GM18511 (cell line): ENCODE measurements at regions not wholly inside any gene's neighbourhood (a gene's known extent, or its start where the extent isn't known, plus 50 kb on each side); places are given as distances from the start of the nearest gene placed in this dataset.

ENCODE experiments used
- ATAC-seq: cut with Tn5 transposase; IDR thresholded peaks from one replicate; pipeline ENCODE4 v1.9.1; 2021; ENCODE audit warnings: mild to moderate bottlenecking, moderate library complexity; ENCODE audit not compliant: unreplicated experiment

DNA sequence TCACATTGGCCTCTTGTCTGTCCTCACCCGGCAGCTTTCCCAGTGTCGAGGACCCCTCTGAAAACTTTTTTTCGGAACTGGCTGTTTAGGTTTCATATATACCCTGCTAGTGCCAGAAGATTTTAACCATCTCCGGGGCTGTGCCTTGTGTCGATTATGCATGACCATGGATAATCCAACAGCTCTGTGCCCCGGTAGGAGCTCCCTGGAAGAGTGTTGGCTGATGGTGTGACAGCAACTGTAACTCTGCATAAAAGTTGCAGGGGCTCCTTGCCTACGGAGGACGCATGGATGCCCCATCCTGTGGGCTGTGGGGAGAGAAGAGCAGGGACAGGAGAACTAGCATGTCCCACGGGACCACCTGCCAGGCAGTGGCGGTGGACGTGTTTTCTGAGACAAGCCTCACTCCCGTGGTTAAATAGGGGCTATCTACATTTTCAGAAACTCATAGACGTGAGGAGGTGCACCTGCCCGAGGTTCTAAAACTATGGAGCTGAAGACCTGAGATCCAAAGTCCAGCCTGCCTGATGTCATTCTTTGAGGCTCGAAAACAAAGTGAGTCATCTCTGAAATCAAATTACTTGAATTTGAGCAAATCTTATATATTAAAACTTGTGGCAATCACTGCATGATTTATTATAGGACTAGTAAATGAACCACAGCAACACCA is 437.2 kb upstream of the HS6ST1 start:
- ATAC-seq = no peak

DNA sequence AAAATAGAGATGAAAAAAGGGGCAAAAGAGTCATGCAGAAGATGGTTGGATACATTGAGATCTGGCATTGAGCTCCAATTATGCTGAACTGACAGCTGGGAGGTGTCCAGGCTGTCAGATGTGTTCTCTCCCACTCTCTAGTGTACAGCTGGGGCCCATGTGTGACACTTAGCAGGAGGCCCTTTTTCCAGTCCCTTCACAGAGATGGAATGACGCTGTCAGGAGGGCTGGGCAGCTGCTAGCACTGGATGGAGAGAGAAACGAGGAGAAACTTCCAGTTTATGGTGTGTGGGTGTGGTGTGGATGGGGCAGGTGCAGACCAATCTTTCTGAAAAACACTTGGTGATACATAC is 437.7 kb upstream of the HS6ST1 start:
- no peak for ATAC-seq

DNA sequence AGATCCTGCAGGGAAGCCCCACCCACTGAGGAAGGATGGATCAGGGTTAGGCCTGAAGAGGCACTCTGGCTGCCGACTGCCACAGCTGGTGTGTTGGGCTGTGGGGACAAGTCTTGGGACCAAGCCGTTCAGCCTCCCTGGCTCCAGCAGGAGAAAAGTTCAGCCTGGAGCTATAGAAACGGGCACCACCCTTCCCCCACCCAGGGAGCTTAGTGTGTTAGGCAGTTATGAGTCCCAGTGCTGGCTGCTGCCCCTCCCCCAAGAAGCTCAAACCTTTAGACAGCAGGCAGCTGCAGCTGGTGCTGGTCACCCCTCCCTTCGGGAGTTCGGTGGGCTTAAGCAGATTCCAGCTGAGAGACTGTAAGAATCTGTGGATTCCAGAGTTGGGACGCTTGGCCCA is 447.1 kb upstream of the HS6ST1 start:
- ATAC-seq = no peak

DNA sequence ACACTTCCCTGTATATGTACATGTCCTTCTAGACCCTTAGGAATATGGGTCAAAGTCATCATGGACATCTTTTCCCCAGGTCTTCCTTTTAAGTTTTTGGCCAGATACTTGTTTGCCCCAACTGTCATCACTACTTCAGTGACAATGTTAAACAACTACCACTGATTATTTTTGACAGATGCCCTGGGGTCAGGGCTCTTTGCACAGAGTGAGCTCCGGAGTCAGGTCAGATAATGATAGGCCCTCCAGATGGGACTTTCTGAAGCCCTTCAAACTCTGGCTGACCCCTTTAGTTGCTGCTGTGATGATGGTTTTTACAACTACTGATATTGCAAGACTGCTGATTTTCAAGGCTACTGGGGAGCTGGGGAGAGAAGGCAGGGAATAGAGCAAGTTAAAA is 449.4 kb upstream of the HS6ST1 start:
- no peak for ATAC-seq

DNA sequence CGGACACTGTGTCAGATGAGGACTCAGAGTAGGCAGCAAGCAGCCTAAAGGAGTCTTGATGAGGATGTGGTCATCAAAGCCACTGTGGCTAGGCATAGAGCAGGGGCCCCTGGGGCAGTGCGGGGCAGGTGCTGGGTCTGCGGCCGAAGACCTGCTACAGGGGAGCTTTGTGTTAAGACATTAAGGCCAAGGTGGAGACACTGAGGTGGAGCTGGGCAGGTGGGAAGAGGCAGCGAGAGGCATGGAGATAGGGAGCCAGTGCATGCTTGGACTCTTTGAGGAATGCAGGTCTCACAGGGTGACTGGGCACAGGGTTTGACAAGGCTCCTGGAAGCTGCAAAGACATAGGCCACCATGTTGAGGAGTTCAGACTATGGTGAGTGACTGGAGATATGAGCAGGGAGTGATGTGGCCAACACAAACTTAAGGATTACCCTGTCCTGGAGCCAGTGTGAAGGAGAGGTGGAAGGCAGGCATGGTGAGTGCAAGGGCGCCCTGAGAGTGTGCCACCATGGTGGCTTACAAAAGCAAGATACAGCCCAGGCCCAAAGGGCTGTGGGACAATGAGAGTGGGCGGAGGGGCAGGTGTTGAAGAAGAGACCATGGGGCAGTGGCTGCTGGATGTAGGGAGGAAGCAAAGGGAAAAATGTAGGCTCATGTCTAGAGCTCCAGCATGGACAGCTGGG is 450.9 kb upstream of the HS6ST1 start:
- ATAC-seq = no peak

DNA sequence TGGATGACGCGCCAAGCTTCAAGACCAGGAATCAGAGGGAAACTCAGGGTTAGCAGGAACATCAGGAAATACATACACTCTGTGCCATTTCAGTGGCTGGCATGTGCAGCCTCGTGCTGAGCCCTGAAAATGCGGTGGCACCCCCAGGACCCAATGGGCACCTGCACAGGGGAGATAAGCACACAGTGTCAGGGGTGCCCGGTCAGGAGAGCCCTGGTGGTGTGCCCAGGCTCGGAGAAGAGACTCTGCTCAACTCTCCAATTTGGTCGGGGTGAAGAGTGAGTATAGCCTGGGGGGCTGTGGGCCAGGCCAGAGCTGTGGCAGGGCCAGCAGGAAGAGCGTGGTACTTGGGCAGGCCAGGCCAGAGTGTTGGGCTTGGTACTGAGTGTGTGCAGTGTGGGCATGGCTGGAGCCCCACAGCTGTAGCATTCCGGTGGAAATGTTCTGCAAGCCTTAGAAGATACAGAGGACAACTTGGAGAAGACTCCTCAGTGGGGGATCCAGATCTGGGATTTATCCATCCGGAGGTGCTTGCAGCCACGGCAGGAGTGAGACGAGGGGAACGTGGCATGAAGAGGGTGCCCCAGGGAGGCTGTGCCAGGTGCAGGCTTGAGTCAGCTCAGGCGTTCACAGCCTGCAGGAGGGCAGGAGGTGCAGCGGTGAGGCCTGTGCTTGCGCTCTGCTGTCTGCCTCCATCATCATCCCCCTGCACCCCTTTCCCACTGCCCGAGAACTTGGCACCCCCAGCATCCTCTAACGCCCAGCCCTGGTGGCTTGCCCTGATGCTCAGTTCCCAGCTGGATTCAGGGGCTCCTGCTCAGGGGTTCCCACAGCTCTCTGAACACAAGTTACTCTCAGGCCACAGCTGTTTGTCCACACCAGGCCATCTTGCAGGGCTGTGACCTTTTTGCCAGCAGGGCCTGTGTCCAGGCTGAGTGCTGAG is 451.7 kb upstream of the HS6ST1 start:
- ATAC-seq = no peak

DNA sequence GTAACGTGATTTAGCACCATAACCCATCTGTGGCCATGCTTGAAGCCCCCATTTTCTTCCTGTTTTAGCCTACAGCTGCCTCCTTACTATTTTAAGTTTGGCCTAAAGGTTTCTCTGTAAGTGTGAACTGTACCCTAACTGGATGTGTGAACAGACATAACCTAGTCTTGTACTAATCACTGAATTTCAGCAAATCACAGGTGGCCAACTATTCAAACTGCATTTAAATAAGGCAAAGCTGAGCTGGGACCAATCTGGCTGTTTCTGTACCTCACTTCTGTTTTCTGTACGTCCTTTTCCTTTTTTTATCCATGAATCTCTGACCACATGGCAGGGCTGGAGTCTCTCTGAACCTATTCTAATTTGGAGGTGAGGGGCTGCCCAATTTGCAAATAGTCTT is 452.7 kb upstream of the HS6ST1 start:
- ATAC-seq = no peak

- ATAC-seq = no peak
These were observed 454.0 kb upstream of the HS6ST1 start for GRCh38 chr2:128772671-128773070.

DNA sequence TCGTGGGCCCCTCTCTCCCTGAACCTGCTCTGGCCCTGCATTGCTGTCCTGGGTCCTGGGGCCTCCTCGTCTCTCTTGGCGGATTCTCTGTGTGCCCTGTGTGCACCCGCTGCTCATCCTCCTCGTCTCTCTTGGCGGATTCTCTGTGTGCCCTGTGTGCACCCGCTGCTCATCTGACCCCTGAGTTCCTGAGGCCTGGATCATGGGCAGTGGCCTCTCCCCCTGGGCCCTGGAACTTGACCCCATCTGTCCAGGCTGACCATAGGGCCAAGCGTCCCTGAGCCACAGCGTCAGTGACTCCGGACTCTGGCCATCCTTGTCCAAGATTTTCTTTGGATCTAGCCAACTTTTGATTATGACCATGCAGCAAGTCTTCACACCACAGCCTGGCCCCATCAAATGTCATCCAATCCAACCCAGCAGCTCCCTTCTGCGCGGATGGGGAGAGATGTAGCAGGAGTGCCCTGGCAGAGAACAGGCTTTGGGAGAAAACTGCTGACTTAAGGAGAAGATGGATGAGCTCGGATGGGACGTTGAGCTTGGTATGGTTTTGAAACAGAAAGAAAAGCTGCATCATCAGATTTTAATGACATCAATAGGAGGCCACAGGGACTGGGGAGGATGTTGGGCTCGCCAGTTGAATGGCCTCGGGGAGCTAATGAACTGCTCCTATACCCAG is 455.1 kb upstream of the HS6ST1 start:
- ATAC-seq = no peak

DNA sequence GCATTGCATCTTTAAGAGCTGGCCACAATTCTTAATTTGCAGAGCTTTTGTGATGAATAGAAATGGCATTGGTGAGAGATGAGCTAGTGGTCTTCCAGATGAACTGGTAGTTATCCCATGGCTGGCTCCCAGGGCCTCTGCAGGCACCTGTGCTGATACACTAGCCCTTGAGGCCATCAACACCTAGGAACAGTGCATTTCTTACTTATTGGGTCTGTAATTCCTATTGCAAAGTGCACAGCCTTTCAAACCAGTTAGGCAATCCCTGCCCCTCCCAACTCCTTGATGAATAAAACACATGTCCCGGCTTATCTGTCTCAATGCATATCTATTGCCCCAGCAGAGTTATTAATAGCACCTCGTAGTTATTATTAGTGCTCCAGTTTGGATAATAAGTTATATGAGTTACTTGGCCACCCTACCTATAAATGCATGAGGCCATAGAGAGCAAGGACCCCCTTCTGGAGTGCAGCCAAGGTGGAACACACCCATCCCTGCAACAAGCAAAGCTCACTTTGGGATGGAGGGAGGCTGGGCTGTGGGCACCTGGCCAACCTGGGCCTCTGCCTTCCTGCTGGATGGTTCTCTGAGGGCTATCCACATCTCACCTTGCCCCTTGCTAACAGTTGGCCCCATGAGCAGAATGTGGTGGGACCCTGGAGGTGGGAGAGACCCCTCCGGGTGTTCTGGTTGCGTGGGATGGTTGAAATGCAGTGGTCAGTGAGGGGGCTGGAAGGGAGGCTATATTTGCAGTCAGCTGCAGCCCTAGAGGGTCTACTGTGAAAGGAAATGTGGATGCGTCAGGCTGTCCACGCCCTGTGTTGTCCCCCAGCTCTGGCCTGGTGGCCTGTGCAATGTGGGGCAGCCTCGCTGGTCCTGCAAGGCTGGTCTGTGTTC is 455.9 kb upstream of the HS6ST1 start:
- ATAC-seq = no peak

- ATAC-seq = no peak
These were observed 456.7 kb upstream of the HS6ST1 start for GRCh38 chr2:128775217-128775913.

DNA sequence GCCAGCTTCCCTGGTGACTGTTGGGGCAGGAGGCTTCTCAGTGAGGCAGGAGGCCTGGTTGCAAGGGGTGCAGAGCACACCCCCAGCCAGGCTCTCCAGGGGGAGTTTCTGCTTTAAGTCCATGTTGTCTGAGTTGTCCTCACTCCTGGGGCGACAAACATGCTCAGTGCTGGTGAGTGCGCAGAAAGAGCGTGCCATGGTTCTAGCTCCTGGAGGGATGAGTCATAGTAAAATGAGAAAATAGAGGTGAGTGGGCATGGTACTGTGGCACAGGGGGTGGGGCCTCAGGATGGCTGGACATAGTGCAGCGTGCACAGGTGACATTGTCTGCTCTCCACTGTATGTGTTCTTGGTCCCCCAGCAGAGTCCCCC is 457.2 kb upstream of the HS6ST1 start:
- ATAC-seq = no peak

DNA sequence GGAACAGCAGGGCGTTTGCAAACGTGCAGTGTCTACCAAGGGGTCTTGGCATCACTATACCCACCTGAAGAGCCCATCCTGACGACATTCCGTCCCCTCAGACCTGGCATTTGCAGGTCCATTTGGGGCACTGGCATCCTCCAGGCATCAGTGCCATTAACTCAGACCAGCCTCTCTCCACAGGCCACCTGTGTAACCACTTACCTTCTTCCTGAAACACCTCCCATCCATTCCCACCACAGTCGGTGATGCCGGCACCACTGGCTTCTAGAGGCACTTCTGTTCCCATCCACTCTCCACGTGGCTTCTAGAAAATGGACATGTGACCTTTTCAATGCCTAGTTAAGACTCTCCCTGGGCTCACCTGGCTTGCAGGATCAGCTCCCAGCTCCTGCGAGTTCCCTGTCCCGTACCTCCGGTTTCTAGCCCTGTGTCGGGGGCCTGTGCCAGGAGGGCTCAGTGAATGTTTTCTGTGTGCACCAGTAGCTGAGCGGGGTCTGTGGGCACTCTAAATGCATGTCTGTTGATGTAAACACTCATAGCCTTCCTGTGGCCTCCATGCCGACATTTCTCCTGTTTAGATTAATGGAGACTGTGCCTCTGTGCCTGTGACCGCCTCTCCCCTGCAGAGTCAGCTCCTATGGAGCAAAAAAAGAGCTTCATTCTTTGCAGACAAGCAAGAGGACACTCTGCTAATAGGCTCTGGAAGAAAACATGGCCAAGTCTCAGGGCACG is 458.0 kb upstream of the HS6ST1 start:
- no peak for ATAC-seq

- ATAC-seq = no peak
These were observed 458.7 kb upstream of the HS6ST1 start for GRCh38 chr2:128777196-128778035.

GRCh38 chr2:128778843-128779242 is 460.2 kb upstream of the HS6ST1 start:
- no peak for ATAC-seq

DNA sequence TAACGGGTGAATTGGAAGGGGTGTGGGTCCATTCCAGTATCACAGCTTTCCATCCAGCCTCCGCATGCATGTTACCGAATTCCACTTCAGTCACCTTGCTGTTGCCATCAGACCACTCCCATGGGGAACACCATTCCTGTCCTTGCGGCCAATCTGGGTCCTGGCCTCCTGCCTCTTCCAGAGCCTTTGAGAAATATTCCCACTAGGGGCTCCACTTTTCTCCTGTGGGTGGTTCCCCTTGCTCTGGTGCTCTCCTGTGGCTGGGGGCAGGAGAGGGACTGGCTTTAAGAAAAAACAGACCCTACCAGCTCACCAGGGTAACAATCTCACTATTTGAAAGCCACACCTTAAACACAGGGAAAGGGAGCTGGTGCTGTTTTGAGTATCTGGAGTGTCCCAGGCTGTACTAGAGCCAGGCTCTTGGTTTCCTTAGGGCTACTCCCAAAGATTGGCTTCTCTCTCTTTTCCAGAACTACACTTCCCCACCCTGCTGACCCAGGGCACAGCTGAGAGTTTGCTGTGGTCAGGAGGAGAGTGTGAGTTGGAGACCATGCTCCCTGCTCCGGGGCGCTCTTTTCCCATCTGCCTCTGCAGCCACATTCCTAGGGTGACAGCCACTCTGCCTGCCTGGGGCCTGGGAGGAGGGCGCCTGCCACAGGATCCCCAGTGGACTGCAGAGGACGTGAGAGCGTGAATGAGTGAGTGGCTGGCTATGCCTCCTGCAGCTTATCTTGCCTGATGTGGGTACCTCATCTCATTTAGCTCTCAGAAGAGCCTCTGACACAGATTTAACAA is 460.8 kb upstream of the HS6ST1 start:
- ATAC-seq = no peak

- ATAC-seq = no peak
These were observed 461.9 kb upstream of the HS6ST1 start for GRCh38 chr2:128780434-128781080.
